SK-N-SH treated with all-trans-retinoic acid at 6 μM for 48 hours (cell line): ENCODE measurements at regions not wholly inside any gene's neighbourhood (a gene's known extent, or its start where the extent isn't known, plus 50 kb on each side); places are given as distances from the start of the nearest gene placed in this dataset.

Experiments
- ARNTL ChIP-seq: fragments of 450-650 bp; formaldehyde crosslinking; IDR thresholded peaks from 2 replicates; pipeline ENCODE4 v1.5.0; 2020; ENCODE audit warnings: low read depth, mild to moderate bottlenecking, moderate library complexity, borderline replicate concordance
- TOX ChIP-seq: fragments of 250-450 bp; sonication (Bioruptor Pico); IDR thresholded peaks from 2 replicates; pipeline ENCODE4 v1.8.0; 2021; ENCODE audit warnings: mild to moderate bottlenecking, moderate library complexity, borderline replicate concordance
- TSHZ2 ChIP-seq: fragments of 250-450 bp; sonication (Bioruptor Pico); IDR thresholded peaks from 2 replicates; pipeline ENCODE4 v1.5.0; 2020; ENCODE audit warnings: mild to moderate bottlenecking, moderate library complexity

GRCh38 chr19:30167976-30168635 is 204.1 kb upstream of the ZNF536 start:
- TF ChIP-seq ARNTL (CRISPR knock-in tag) = no peak
- TF ChIP-seq TSHZ2 (CRISPR knock-in tag) = no peak
- TF ChIP-seq TOX (CRISPR knock-in tag) = no peak
